Panc1 (cell line): ENCODE measurements at regions not wholly inside any gene's neighbourhood (a gene's known extent, or its start where the extent isn't known, plus 50 kb on each side); places are given as distances from the start of the nearest gene placed in this dataset.

ENCODE experiments used
- POLR2AphosphoS5 ChIP-seq: IDR thresholded peaks from 2 replicates; pipeline ENCODE4 v1.6.1; 2012; ENCODE audit warnings: mild to moderate bottlenecking, low read depth, low read length, moderate library complexity
- TF ChIP-seq, protein P1 (sequence below): fragments of 450-650 bp; IDR thresholded peaks from 2 replicates; pipeline ENCODE4 v1.5.1; 2017; ENCODE audit warnings: mild to moderate bottlenecking

DNA sequence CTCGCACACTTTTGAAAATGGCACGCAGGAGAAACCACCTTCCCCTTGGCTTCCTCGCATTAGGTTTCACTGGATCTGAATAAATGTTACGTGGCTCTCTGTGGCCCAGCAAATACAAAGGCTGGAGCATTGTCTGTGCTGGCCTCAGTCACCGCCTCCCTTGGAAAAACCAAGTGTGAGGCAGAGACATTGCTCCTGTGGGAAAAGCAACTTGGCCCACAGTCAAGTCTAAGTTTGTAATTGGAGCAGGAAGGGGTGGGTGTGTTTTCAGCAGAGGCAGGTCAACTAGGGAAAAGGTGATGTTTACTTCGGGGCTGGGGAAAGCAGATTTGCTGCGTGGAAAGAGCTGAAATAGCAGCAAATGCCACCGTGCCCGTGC lies 101.6 kb downstream of the IRS2 start:
- TF ChIP-seq, protein P1, sequence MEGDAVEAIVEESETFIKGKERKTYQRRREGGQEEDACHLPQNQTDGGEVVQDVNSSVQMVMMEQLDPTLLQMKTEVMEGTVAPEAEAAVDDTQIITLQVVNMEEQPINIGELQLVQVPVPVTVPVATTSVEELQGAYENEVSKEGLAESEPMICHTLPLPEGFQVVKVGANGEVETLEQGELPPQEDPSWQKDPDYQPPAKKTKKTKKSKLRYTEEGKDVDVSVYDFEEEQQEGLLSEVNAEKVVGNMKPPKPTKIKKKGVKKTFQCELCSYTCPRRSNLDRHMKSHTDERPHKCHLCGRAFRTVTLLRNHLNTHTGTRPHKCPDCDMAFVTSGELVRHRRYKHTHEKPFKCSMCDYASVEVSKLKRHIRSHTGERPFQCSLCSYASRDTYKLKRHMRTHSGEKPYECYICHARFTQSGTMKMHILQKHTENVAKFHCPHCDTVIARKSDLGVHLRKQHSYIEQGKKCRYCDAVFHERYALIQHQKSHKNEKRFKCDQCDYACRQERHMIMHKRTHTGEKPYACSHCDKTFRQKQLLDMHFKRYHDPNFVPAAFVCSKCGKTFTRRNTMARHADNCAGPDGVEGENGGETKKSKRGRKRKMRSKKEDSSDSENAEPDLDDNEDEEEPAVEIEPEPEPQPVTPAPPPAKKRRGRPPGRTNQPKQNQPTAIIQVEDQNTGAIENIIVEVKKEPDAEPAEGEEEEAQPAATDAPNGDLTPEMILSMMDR = no peak
- TF ChIP-seq POLR2AphosphoS5 = no peak
